HG02678 (cell line): ENCODE measurements at regions not wholly inside any gene's neighbourhood (a gene's known extent, or its start where the extent isn't known, plus 50 kb on each side); places are given as distances from the start of the nearest gene placed in this dataset.

Source experiments
- ATAC-seq: cut with Tn5 transposase; IDR thresholded peaks from one replicate; pipeline ENCODE4 v1.9.1; 2021; ENCODE audit warnings: mild to moderate bottlenecking, moderate library complexity; ENCODE audit not compliant: unreplicated experiment

- no peak for ATAC-seq
Observed at GRCh38 chr20:20763650-20764049, 51.2 kb upstream of the RALGAPA2 start.
